RWPE2 (cell line): ENCODE measurements at regions not wholly inside any gene's neighbourhood (a gene's known extent, or its start where the extent isn't known, plus 50 kb on each side); places are given as distances from the start of the nearest gene placed in this dataset.

Source experiments
- ATAC-seq: fragments of 200-7000 bp; cut with Tn5 transposase; 3 replicates; pipeline ENCODE4 v1.9.1; 2021; ENCODE audit warnings: low read depth
- DNase-seq: peaks from one replicate; pipeline ENCODE4 v3.0.0-alpha.2; 2020; ENCODE audit warnings: low spot score
- H3K27ac ChIP-seq: fragments of 450-650 bp; 2 replicates; pipeline ENCODE4 v1.5.1; 2017; ENCODE audit warnings: mild to moderate bottlenecking; ENCODE audit not compliant: poor library complexity, severe bottlenecking
- H3K27me3 ChIP-seq: fragments of 250-450 bp; sonication (Bioruptor Pico); 2 replicates; pipeline ENCODE4 v1.5.1; 2021; ENCODE audit warnings: mild to moderate bottlenecking, moderate library complexity; ENCODE audit not compliant: insufficient read depth, poor library complexity, severe bottlenecking
- H3K36me3 ChIP-seq: fragments of 250-450 bp; sonication (Bioruptor Pico); 2 replicates; pipeline ENCODE4 v1.5.1; 2020; ENCODE audit warnings: low read depth, mild to moderate bottlenecking, moderate library complexity
- H3K4me1 ChIP-seq: fragments of 250-450 bp; sonication (Bioruptor Pico); 2 replicates; pipeline ENCODE4 v1.5.1; 2021; ENCODE audit warnings: mild to moderate bottlenecking, moderate library complexity; ENCODE audit not compliant: insufficient read depth, poor library complexity, severe bottlenecking
- H3K4me3 ChIP-seq: fragments of 250-450 bp; sonication (Bioruptor Pico); 2 replicates; pipeline ENCODE4 v1.5.1; 2021; ENCODE audit warnings: mild to moderate bottlenecking, moderate library complexity; ENCODE audit not compliant: severe bottlenecking
- H3K9me3 ChIP-seq: fragments of 250-450 bp; sonication (Bioruptor Pico); 2 replicates; pipeline ENCODE4 v1.5.1; 2021; ENCODE audit warnings: mild to moderate bottlenecking, moderate library complexity; ENCODE audit not compliant: severe bottlenecking
- CTCF ChIP-seq: fragments of 450-650 bp; IDR thresholded peaks from one replicate; pipeline ENCODE4 v1.5.1; 2017; ENCODE audit warnings: mild to moderate bottlenecking, moderate library complexity; ENCODE audit not compliant: poor library complexity, severe bottlenecking

- no peak for TF ChIP-seq CTCF
These were observed 291.4 kb upstream of the TMEM229A start for GRCh38 chr7:124324262-124324661.

GRCh38 chr7:124323597-124323996 lies 290.7 kb upstream of the TMEM229A start:
- Histone ChIP-seq H3K27ac (peak overlapping the region; percentile 13), H3K9me3 (no peaks in the 10 kb centered on the region), H3K4me1 (peaks cover 14% of the 10 kb centered on the region), H3K4me3 (no peak overlapping the region), H3K27me3 (no peaks in the 10 kb centered on the region), H3K36me3 (no peaks in the 10 kb centered on the region)
- no peak for TF ChIP-seq CTCF
- DNase-seq = no peak
- no peak for ATAC-seq

More at GRCh38 chr7:124324262-124324661, 291.4 kb upstream of the TMEM229A start:
- Histone ChIP-seq H3K27me3 (no peaks in the 10 kb centered on the region), H3K9me3 (no peaks in the 10 kb centered on the region), H3K36me3 (no peaks in the 10 kb centered on the region), H3K27ac (peak overlapping the region; percentile 13), H3K4me1 (peaks cover 14% of the 10 kb centered on the region), H3K4me3 (no peak overlapping the region)
- ATAC-seq = peak; percentile 38
- no peak for DNase-seq

GRCh38 chr7:124322561-124322960 lies 289.7 kb upstream of the TMEM229A start:
- TF ChIP-seq CTCF = no peak
- Histone ChIP-seq H3K36me3 (no peaks in the 10 kb centered on the region), H3K4me1 (peaks cover 14% of the 10 kb centered on the region), H3K4me3 (no peak overlapping the region), H3K9me3 (no peaks in the 10 kb centered on the region), H3K27me3 (no peaks in the 10 kb centered on the region), H3K27ac (no peak overlapping the region)
- ATAC-seq (peak; percentile 74; the same call in 2 of the 3 replicates), DNase-seq (no peak)

GRCh38 chr7:124318721-124319450 lies 286.0 kb upstream of the TMEM229A start:
- peaks cover 7% of the 10 kb centered on the region for H3K4me1 ChIP-seq
- H3K27me3 ChIP-seq = no peaks in the 10 kb centered on the region
- no peak overlapping the region for H3K27ac ChIP-seq
- H3K4me3 ChIP-seq = no peak overlapping the region
- no peak for TF ChIP-seq CTCF
- H3K36me3 ChIP-seq = no peaks in the 10 kb centered on the region
- DNase-seq (no peak), ATAC-seq (no peak)
- no peaks in the 10 kb centered on the region for H3K9me3 ChIP-seq

- TF ChIP-seq CTCF = no peak
- Histone ChIP-seq H3K27me3 (no peaks in the 10 kb centered on the region), H3K36me3 (no peaks in the 10 kb centered on the region), H3K4me1 (no peaks in the 10 kb centered on the region), H3K9me3 (no peaks in the 10 kb centered on the region), H3K4me3 (no peak overlapping the region), H3K27ac (no peak overlapping the region)
- DNase-seq = no peak
- ATAC-seq = peak; percentile 36; the same call in 1 of the 3 replicates
These were observed 278.1 kb upstream of the TMEM229A start for GRCh38 chr7:124310934-124311390.
